ENCODE measurements at regions not wholly inside any gene's neighbourhood (a gene's known extent, or its start where the extent isn't known, plus 50 kb on each side); places are given as distances from the start of the nearest gene placed in this dataset.

GRCh38 chr6:167763056-167763944 lies 63.4 kb upstream of the AFDN start:
- TF ChIP-seq POLR2AphosphoS5 (IDR thresholded peaks at IDR 0.05) (no peak), CTCF (IDR thresholded peaks at IDR 0.05; ENCODE audit: poor library complexity, severe bottlenecking) (no peak), TAF1 (IDR thresholded peaks at IDR 0.05; ENCODE audit: low read depth) (no peak), EZH2 (IDR thresholded peaks at IDR 0.05; ENCODE audit: borderline replicate concordance, insufficient read depth, low read length, poor library complexity, severe bottlenecking) (no peak), REST (IDR thresholded peaks at IDR 0.05; ENCODE audit: borderline replicate concordance) (no peak)
